COLO668 (cell line): ENCODE measurements at regions not wholly inside any gene's neighbourhood (a gene's known extent, or its start where the extent isn't known, plus 50 kb on each side); places are given as distances from the start of the nearest gene placed in this dataset.

Source experiments
- DNase-seq: peaks from one replicate; lab custom pipeline; 2025; ENCODE audit not compliant: unreplicated experiment; lab: John Stamatoyannopoulos, UW

DNA sequence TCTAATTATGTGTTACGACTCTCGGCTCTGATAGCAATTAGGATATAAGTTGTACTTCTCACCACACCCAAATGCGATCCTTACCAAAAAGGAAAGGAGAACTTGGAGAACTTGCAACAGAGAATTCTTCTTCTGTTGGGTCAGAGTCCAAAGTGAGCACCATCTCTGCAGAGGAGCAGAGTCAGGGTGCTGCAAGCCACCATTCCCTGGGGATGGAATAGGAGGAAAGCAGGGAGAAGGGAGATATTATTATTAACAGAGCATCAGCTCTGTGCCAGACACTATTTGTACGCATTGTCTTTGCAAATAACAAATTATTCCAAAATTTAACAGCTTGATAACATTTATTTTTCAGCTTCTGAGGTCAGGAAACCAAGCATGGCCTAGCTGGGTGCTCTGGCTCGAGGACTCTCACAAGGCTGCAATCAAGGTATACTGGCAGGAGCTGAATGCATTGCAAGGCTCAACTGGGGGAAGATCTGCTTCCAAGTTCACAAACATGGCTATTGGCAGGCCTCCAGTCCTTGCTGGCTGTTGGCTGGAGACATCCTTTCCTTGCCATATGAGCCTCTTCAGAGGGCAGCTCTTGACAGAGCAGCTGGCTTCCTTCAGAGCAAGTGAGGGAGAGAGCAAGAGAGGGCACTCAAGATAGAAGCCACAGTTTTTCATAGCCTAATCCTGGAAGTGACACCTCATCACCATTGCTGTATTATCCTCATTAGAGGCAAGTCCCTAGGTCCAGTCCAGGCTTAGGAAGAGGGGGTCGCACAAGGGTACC lies 296.2 kb upstream of the CDH5 start:
- no peak for DNase-seq

GRCh38 chr16:66069587-66069986 lies 296.9 kb upstream of the CDH5 start:
- DNase-seq: no peak

DNA sequence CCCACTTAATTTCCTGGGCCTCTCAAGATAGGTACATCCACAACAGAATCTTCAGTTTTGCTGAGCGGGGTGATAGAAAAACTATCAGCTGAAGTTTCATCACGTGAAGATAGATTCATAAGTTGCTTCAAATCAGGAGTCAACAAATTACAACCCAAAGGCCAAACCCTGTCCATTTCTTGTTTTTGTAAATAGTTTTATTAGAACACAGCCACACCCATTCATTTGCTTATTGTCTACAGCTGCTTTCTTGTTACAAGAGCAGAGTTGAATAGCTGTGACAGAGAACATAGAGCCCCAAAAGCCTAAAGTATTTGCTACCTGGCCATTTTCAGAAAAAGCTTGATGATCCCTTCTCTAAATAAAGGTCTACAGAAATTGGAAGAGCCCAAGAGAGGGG lies 300.1 kb upstream of the CDH5 start:
- DNase-seq: no peak

DNA sequence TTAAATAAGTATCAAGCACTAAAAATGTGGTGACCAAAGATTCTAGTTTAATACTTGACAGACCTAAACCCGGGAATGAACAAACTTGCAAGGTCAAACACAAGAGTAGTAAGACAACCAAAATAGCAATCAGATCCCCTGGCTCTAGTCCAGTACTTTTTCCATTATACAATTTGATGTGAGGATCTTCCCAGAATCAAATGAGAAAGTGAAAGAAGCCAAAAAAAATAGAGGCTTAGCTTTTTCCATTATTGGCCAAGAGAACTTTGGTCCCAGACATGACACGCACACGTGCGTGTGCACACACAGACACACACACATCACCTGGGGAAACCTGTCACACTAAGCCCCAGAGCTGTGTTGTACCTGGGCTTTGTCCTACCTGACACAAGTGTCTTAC lies 300.6 kb upstream of the CDH5 start:
- DNase-seq: no peak

GRCh38 chr16:66064801-66065530 lies 301.5 kb upstream of the CDH5 start:
- DNase-seq: no peak

DNA sequence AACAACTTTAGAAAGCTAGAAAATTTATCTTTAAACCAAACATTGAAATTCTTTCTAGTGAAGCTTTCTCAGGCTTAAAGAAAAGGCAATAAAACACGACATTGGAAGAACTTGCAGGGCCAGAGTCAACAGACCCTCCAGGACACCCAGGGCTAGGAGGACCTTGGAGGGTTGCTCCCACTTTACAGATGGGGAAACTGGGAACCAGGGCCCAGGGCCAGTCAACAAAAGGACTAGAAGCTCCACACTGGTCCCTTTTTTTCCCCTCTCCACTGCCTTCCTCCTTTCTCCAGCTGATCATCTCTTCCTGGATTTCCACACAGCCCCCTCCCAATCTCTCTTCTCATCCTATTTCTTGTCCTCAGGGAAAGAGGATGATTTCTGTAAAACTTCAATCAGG lies 307.7 kb upstream of the CDH5 start:
- DNase-seq: no peak

DNA sequence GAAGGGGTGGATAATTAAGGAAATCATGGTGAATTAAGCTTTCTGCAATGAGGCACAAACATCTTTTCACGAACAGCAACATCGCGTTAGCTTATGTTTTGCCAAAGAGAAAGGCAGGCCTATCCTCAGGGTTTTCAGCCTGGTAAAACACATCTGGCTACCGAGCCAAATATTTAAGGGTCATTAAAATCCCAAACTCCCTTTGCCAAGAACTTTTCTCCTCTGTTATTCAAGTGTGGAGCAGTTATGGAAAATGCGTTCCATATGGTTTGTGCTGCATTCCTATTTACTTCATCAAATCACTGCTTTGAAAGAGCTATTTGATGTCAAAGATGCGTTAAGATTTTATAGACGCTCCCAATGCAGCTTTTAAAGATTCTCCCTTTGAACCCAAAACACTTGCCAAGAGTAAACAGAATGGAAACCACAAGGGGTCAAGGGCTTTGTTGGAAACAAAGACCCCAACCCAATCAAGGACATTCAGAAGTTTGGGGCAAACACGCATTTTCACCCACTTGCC lies 308.3 kb upstream of the CDH5 start:
- DNase-seq: no peak

- DNase-seq: no peak
Measured at GRCh38 chr16:66057057-66057456, 309.4 kb upstream of the CDH5 start.

DNA sequence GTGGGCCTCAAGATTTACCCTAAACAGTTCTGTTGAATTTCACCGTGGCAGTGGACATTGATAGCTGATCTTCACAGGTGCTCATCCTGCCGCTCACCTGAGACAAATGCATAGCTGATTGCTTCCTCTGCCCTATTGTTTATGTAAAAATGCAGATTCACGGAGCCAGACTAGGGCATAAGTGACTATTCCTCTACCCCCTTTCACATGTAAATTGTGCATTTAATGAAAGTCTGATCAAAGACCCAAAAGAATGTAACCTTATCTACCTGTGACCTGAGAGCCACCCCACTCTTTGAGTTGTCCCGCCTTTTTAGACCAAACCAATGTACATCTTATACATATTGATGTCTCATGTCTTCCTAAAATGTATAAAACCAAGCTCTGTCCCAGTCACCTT lies 312.4 kb upstream of the CDH5 start:
- no peak for DNase-seq

DNA sequence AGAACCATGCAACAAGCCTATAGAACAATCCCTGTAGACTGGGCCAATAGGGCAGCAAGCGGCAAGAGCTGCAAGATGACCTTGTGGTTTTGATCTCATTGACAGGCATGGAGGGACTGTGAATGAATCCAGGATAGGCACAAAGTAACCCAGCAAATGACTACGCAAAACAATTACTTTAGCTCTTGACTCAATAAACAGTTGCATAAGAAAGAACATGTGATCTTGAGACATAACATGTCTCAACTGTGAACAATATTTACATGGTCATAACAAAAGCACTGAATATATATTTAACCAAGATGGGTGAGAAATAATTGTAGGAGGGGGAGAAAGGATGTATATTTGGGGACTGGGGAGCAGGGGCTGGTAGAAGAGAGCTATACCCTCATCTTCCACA lies 313.7 kb upstream of the CDH5 start:
- DNase-seq: no peak

DNA sequence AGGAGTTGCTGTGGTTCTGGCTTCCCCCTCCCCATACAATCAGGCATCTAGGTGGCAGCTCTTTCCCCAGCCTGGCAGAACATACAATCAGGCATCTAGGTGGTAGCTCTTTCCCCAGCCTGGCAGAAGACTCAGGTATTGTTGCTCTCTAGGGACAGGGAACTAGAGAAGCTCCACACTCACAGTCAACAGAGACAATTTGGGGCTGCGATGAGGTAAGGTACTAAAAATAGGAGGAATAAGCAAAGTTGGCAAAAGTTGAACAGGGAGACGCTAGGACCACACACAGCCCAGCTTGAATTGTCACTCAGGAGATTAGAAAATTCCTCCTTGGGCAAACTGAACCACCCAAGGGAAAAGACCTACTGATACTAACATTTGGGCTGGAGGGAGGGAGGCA lies 315.5 kb upstream of the CDH5 start:
- DNase-seq: no peak

DNA sequence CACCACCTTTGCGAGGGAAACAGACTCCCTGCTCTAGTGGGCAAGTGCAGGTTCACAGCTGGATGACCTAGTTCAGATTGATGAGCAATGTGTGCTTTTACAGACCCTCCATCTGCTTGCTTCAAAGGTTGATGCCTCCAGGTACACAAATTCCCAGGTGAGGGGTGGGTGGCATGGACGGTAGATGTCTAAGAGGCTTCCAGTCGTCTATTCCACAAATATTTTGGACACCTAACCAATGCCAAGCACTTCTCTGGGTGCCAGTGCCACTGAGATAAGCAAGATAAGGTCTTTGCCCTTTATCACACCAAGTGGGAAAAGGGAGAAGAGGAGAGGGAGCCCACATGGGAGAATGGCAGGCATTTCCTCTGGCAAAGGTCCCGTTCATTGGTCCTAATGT lies 316.6 kb upstream of the CDH5 start:
- DNase-seq: no peak

- DNase-seq: no peak
Measured at GRCh38 chr16:66045626-66046025, 320.9 kb upstream of the CDH5 start.

- DNase-seq: no peak
Measured at GRCh38 chr16:66044556-66044955, 321.9 kb upstream of the CDH5 start.

DNA sequence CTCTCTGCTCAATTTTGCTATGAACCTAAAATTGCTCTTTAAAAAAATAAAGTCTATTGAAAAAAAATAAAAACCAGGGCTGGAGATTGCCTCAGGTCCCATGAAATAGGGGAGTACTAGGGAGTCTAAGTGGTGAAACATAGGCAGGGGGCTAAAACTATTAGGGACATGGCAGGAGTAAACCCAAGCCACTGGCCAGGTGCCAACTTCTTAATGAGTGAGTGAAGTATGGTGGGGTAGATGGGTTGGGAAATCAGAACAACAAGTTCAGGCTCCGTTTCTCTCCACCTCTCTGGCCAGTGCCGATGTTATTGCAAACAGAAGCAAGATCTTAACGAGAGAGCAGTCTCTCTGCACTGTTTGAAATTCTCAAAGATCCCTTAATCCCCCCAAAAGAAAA lies 322.4 kb upstream of the CDH5 start:
- DNase-seq: no peak

DNA sequence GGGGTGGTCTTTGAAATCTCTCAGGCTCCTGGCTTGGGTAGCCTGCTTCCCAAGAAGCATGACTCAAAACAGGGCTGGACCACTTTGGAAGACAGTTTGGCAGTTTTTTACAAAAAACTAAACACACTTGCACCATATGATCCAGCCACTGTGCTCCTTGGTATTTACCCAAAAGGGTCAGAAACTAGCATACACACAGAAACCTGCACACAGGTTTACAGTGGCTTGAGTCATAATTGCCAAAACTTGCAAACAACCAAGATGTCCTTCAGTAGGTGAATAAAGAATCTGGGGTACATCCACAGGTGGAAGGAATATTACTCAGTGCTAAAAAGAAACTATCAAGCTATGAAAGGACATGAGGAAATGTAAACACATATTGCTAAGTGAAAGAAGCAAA lies 323.2 kb upstream of the CDH5 start:
- DNase-seq: no peak

- no peak for DNase-seq
Measured at GRCh38 chr16:66042341-66042740, 324.1 kb upstream of the CDH5 start.

DNA sequence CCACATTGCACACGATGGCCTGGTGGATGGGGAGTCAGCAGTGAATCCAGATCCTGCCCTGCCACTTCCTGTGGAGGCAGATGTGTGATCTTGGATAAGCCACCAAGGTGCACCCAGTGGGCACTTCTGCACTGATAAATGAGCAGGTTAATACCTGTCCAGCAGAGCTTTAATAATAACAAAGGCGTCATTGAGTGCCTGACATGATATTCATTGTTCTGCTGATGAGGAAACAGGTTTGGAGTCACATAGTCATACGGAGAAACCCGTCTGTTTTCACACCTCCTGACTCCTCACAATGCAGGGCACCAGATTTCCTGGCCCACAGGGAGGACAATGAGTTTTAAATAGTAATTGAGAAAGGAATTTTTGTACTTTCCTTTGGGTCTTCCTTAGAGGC lies 324.6 kb upstream of the CDH5 start:
- DNase-seq: no peak

DNA sequence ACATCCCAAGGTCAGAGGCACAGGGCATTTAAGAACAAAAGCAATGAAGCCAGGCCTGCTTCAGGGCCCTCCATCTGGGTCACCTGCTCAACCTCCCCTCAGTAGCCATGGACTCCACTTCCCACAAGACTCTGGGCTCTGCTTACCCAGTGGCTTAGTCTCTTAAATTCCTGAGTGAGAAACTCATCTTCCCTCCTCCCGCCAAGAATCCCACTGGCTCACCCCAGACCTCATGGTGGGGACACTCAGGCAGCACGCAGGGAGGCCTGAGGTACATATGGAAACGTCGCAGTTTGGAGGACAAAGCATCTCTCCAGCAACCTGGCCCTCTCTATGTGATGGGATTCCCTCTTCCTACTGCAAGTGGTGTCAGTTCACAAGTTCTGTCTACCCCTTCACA lies 326.7 kb upstream of the CDH5 start:
- no peak for DNase-seq

DNA sequence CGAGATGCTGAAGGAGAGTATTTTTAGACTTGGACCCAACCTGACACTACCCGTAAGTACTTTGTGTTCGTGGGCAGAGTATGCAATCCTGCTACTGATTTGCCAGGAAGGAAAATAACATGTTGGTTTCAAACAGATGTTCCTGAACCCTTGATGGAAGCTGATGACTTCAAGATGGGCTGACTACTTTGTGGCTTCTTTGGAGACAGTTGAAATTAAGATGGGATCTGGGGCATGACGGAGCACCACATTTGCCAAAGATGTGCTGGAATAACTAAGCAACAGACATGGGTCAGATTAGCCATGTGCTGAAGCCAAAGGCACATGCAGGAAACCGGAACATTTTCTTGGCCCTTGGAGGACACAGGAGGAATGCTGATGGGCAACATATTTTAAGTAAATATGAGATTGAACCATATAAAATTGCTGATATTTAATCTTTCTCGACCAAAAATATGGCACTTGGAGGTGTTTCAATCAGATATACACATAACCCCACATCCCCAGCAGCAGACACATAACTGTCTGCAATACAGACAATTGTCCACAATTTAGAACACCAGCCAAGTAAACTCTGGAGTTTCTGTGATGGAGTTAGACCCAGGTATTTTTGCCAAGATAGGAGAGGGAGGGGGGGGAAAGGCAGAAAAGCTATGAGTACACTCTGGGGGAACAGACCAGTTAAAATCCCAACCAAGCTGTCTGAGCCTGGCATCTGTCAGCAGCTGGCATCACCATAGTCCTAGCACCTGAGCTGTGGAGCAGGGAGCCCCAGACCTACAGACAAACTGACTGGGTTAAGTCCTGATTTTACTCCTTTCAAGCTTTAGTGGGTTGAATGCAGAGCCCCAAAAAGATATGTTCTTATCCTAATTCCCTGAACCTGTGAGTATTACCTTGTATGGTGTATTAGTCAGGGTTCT lies 329.4 kb upstream of the CDH5 start:
- DNase-seq: no peak

GRCh38 chr16:66036184-66036583 lies 330.3 kb upstream of the CDH5 start:
- DNase-seq: no peak
